Mesenchymal stem cell (in vitro differentiated cells and primary cell): ENCODE measurements at regions not wholly inside any gene's neighbourhood (a gene's known extent, or its start where the extent isn't known, plus 50 kb on each side); places are given as distances from the start of the nearest gene placed in this dataset.
A peak's percentile ranks its signal among the peaks of the same experiment; 100 is the strongest.

Experiments used
- DNase-seq: peaks from one replicate; pipeline ENCODE4 v3.0.0-alpha.2; 2013
- H2AFZ ChIP-seq: one replicate; pipeline ENCODE4 v1.6.1; 2013; ENCODE audit warnings: low read depth, mild to moderate bottlenecking, control low read depth, inconsistent platforms, low read length, moderate library complexity
- H2AK5ac ChIP-seq: 2 replicates; pipeline ENCODE4 v1.6.1; 2013; ENCODE audit warnings: low read length, moderate library complexity, mild to moderate bottlenecking, inconsistent platforms; ENCODE audit not compliant: severe bottlenecking
- H2BK120ac ChIP-seq: one replicate; pipeline ENCODE4 v1.6.1; 2013; ENCODE audit warnings: low read depth, mild to moderate bottlenecking, inconsistent platforms, low read length, moderate library complexity
- H2BK12ac ChIP-seq, 2 experiments: one replicate each; pipeline ENCODE4 v1.6.1; 2013; ENCODE audit warnings: inconsistent platforms in 2 of 2, low read length in 2 of 2, mild to moderate bottlenecking in 2 of 2, moderate library complexity in 2 of 2, control low read depth in 1 of 2
- H2BK15ac ChIP-seq: one replicate; pipeline ENCODE4 v1.6.1; 2013; ENCODE audit warnings: mild to moderate bottlenecking, low read depth, inconsistent platforms; ENCODE audit not compliant: poor library complexity, severe bottlenecking
- H2BK5ac ChIP-seq: 2 replicates; pipeline ENCODE4 v1.6.1; 2013; ENCODE audit warnings: low read depth, mild to moderate bottlenecking, low read length, control low read depth, inconsistent platforms; ENCODE audit not compliant: poor library complexity, severe bottlenecking
- H3K14ac ChIP-seq, 2 experiments: one replicate each; pipeline ENCODE4 v1.6.1; 2013; ENCODE audit warnings: inconsistent platforms in 2 of 2, low read length in 2 of 2, control low read depth in 1 of 2, mild to moderate bottlenecking in 1 of 2, moderate library complexity in 1 of 2
- H3K18ac ChIP-seq, 2 experiments: one replicate each; pipeline ENCODE4 v1.6.1; 2013; ENCODE audit warnings: inconsistent platforms in 2 of 2, low read length in 2 of 2, control low read depth in 1 of 2, low read depth in 1 of 2, mild to moderate bottlenecking in 1 of 2
- H3K23ac ChIP-seq, 2 experiments: one replicate each; pipeline ENCODE4 v1.6.1; 2013; ENCODE audit warnings: inconsistent platforms in 2 of 2, low read length in 2 of 2, mild to moderate bottlenecking in 2 of 2, moderate library complexity in 2 of 2, control low read depth in 1 of 2
- H3K27ac ChIP-seq: 2 replicates; pipeline ENCODE4 v1.5.1; 2013; ENCODE audit warnings: mild to moderate bottlenecking, moderate library complexity, low read length, control low read depth, inconsistent platforms; ENCODE audit not compliant: poor library complexity, severe bottlenecking
- H3K27me3 ChIP-seq, 2 experiments: 2 replicates each; pipeline versions ENCODE4 v1.6.1 to v1.7.0; 2013; ENCODE audit warnings: low read length in 2 of 2, mild to moderate bottlenecking in 2 of 2, moderate library complexity in 2 of 2, control low read depth in 1 of 2, inconsistent platforms in 1 of 2; ENCODE audit not compliant: control insufficient read depth in 1 of 2, insufficient read depth in 1 of 2
- H3K36me3 ChIP-seq, 2 experiments: 2 replicates each; pipeline versions ENCODE4 v1.6.1 to v1.7.0; 2013; ENCODE audit warnings: low read length in 2 of 2, control low read depth in 1 of 2, inconsistent platforms in 1 of 2, low read depth in 1 of 2, mild to moderate bottlenecking in 1 of 2; ENCODE audit not compliant: insufficient read depth in 2 of 2, control insufficient read depth in 1 of 2
- H3K4ac ChIP-seq, 2 experiments: one replicate each; pipeline ENCODE4 v1.6.1; 2013; ENCODE audit warnings: inconsistent platforms in 2 of 2, low read length in 2 of 2, mild to moderate bottlenecking in 2 of 2, moderate library complexity in 2 of 2, control low read depth in 1 of 2, low read depth in 1 of 2
- H3K4me1 ChIP-seq: 2 replicates; pipeline ENCODE4 v1.6.1; 2013; ENCODE audit warnings: low read depth, low read length, control low read depth; ENCODE audit not compliant: control insufficient read depth, insufficient read depth
- H3K4me2 ChIP-seq: 2 replicates; pipeline ENCODE4 v1.6.1; 2013; ENCODE audit warnings: low read length, mild to moderate bottlenecking, inconsistent platforms; ENCODE audit not compliant: poor library complexity, severe bottlenecking
- H3K4me3 ChIP-seq, 2 experiments: 2 replicates each; pipeline versions ENCODE4 v1.5.1 to v1.7.0; 2013; ENCODE audit warnings: low read length in 2 of 2, mild to moderate bottlenecking in 2 of 2, control low read depth in 1 of 2, low read depth in 1 of 2; ENCODE audit not compliant: insufficient read depth in 1 of 2
- H3K79me1 ChIP-seq: replicated peaks from 2 replicates; pipeline ENCODE4 v1.6.1; 2013; ENCODE audit warnings: mild to moderate bottlenecking, control low read depth, low read length, inconsistent platforms; ENCODE audit not compliant: poor library complexity, severe bottlenecking
- H3K9ac ChIP-seq: 2 replicates; pipeline ENCODE4 v1.7.0; 2013; ENCODE audit warnings: mild to moderate bottlenecking, low read length, moderate library complexity
- H3K9me3 ChIP-seq: 2 replicates; pipeline ENCODE4 v1.7.0; 2013; ENCODE audit warnings: mild to moderate bottlenecking, low read length; ENCODE audit not compliant: control insufficient read depth
- H4K8ac ChIP-seq: one replicate; pipeline ENCODE4 v1.6.1; 2013; ENCODE audit warnings: inconsistent platforms, mild to moderate bottlenecking, low read length, moderate library complexity
- H4K91ac ChIP-seq: one replicate; pipeline ENCODE4 v1.6.1; 2013; ENCODE audit warnings: mild to moderate bottlenecking, low read length, inconsistent platforms
- WGBS: methylation state at CpG from one replicate; pipeline ENCODE4 v1.1.7; 2013; ENCODE audit warnings: mixed read lengths; 5-methylcytosine and 5-hydroxymethylcytosine counted together

DNA sequence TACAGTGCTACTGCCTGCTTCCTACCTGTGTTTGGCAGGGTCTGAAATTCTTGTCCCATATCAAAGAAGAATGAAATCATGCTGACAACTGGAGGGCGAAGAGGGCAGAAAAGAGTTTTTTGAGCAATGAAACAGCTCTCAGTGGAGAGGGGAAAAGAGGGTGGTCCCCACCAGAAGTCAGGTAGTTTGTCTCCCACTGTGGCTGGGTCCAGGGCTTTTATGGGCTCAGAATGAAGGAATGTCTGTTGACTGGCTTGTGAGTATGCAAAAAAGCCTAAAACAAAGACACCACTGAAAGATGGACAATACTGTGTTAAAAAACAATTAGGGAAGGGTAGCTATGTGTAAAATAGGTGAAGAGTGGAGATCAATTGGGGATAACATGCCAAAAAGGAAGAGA is 115.0 kb downstream of the ADAM29 start:
- Histone ChIP-seq H4K8ac (no peak overlapping the region), H3K4ac (no peak overlapping the region), H2BK120ac (no peak overlapping the region), H2AFZ (no peak overlapping the region), H2BK15ac (no peak overlapping the region), H3K4me2 (no peak overlapping the region), H3K79me1 (no peaks in the 10 kb centered on the region), H3K27ac (no peak overlapping the region), H3K4me3 (no peak overlapping the region), H3K4me1 (peaks cover 4% of the 10 kb centered on the region), H4K91ac (no peak overlapping the region), H3K9me3 (peaks cover 26% of the 10 kb centered on the region), H2BK12ac (no peak overlapping the region), H2BK5ac (no peak overlapping the region), H3K27me3 (no peaks in the 10 kb centered on the region), H3K9ac (no peak overlapping the region), H3K18ac (no peak overlapping the region), H3K36me3 (no peaks in the 10 kb centered on the region), H2AK5ac (no peak overlapping the region), H3K14ac (no peak overlapping the region), H3K23ac (no peak overlapping the region)
- 77% methylated on average over 1 of the region's 1 CpG for WGBS
- no peak for DNase-seq

DNA sequence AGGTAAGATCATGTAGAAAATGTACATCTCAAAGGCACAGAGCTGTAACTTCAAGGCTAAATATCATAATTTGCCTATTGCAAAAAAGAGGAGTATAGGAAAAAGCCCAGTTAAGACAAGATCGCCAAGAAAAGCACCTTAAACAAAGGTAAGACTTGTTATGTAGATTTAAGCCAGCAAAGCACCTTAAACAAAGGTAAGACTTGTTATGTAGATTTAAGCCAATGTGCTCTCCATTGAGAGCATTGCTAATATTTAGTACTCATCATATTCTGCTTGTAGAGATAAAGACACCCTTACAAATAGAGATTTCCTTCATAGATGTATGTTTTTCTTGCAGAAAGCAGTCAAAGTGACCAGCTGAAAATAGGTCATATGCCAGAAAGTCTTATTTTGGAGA is 115.8 kb downstream of the ADAM29 start:
- Histone ChIP-seq H3K27me3 (no peaks in the 10 kb centered on the region), H3K36me3 (no peaks in the 10 kb centered on the region), H2AK5ac (no peak overlapping the region), H4K91ac (no peak overlapping the region), H3K79me1 (no peaks in the 10 kb centered on the region), H3K23ac (no peak overlapping the region), H4K8ac (no peak overlapping the region), H3K4me1 (peaks cover 4% of the 10 kb centered on the region), H3K9me3 (peaks cover 26% of the 10 kb centered on the region), H3K4ac (no peak overlapping the region), H2BK12ac (no peak overlapping the region), H3K14ac (no peak overlapping the region), H3K4me2 (no peak overlapping the region), H3K4me3 (no peak overlapping the region), H2AFZ (no peak overlapping the region), H2BK15ac (no peak overlapping the region), H3K27ac (no peak overlapping the region), H3K18ac (no peak overlapping the region), H2BK5ac (no peak overlapping the region), H3K9ac (no peak overlapping the region), H2BK120ac (no peak overlapping the region)
- no peak for DNase-seq
- no CpG with 5 or more reads among the region's 1 CpG for WGBS

DNA sequence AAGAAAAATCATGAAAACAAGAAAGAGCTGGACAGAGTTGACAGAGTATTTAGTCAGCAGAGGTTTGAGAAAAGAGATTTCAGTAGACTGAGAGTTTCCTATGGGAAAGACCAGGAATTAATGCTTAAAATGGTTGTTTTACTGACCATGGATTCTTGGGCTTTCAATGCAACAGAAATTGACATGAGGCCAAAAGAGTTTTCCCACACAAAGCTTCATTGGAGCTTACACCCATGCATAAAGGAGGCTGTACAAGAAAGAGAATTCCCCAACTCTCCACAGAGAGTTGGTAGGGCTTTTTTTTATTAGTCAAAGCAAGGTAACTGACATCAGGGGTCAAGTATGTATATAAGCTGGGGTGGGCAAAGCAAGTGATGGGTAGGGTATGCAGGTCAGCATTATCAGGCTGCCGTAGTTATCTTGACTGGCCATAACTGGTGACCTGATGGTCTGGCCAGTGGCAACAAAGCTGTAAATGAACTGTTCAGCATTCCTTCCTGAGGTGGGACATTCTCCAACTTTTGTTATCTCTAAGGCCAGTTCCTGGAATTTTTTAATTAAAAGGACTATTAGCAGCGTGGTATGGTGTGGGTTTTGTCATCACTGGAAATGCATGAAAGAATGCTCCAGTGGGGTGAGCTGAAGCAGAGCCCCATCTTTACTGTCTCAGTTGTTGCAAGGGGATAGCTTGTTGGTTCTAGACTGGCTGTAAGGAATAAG is 117.0 kb downstream of the ADAM29 start:
- Histone ChIP-seq H3K9ac (no peak overlapping the region), H3K27ac (no peak overlapping the region), H3K9me3 (peaks cover 21% of the 10 kb centered on the region), H3K23ac (no peak overlapping the region), H2BK15ac (no peak overlapping the region), H3K36me3 (no peaks in the 10 kb centered on the region), H3K79me1 (no peaks in the 10 kb centered on the region), H2AK5ac (no peak overlapping the region), H2BK12ac (no peak overlapping the region), H3K4me1 (peaks cover 4% of the 10 kb centered on the region), H3K14ac (no peak overlapping the region), H3K4me3 (no peak overlapping the region), H3K27me3 (no peaks in the 10 kb centered on the region), H4K8ac (no peak overlapping the region), H4K91ac (no peak overlapping the region), H2BK120ac (no peak overlapping the region), H3K18ac (no peak overlapping the region), H2BK5ac (no peak overlapping the region), H2AFZ (no peak overlapping the region), H3K4ac (no peak overlapping the region), H3K4me2 (no peak overlapping the region)
- DNase-seq: no peak
- 32% methylated on average over 2 of the region's 2 CpGs for WGBS

DNA sequence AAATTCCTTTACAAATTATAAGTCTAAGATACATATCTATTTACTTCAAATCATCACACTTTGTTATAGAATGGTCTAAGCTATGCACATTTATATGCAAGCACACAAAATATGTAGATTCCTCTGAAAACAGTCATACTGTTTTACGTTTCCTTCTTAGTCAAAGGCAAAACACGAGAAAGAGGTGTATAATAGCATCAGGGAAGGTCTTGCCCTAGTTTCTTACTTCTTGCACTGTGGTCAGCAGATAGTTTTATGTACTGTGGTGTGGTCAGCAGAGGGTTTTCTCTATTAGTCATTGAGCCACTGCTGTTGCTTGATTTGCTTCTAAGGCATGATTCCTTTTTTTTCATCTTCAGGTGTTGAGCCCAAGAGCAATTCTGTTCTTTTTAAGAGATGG is 117.7 kb downstream of the ADAM29 start:
- Histone ChIP-seq H4K91ac (no peak overlapping the region), H3K23ac (no peak overlapping the region), H3K4ac (no peak overlapping the region), H3K4me1 (peaks cover 4% of the 10 kb centered on the region), H3K36me3 (no peaks in the 10 kb centered on the region), H2BK15ac (no peak overlapping the region), H3K18ac (no peak overlapping the region), H4K8ac (no peak overlapping the region), H3K79me1 (no peaks in the 10 kb centered on the region), H2BK120ac (no peak overlapping the region), H3K27ac (no peak overlapping the region), H3K9me3 (peaks cover 21% of the 10 kb centered on the region), H2BK5ac (no peak overlapping the region), H3K27me3 (no peaks in the 10 kb centered on the region), H2AFZ (no peak overlapping the region), H3K4me3 (no peak overlapping the region), H2BK12ac (no peak overlapping the region), H2AK5ac (no peak overlapping the region), H3K14ac (no peak overlapping the region), H3K4me2 (no peak overlapping the region), H3K9ac (no peak overlapping the region)
- 72% methylated on average over 2 of the region's 2 CpGs for WGBS
- peak; percentile 1 for DNase-seq
